GM18508 (cell line): ENCODE measurements at regions not wholly inside any gene's neighbourhood (a gene's known extent, or its start where the extent isn't known, plus 50 kb on each side); places are given as distances from the start of the nearest gene placed in this dataset.
"Not testable (repeated sequence)": the region's sequence is repeated elsewhere in the genome, so short reads cannot be mapped to it uniquely, and the experiment has no call there.

Experiments used
- ATAC-seq: cut with Tn5 transposase; IDR thresholded peaks from one replicate; pipeline ENCODE4 v1.9.1; 2021; ENCODE audit warnings: moderate number of reproducible peaks; ENCODE audit not compliant: insufficient read depth, unreplicated experiment

- no peak for ATAC-seq
Observed at GRCh38 chr16:75971334-75971733, 245.0 kb upstream of the CPHXL start.

DNA sequence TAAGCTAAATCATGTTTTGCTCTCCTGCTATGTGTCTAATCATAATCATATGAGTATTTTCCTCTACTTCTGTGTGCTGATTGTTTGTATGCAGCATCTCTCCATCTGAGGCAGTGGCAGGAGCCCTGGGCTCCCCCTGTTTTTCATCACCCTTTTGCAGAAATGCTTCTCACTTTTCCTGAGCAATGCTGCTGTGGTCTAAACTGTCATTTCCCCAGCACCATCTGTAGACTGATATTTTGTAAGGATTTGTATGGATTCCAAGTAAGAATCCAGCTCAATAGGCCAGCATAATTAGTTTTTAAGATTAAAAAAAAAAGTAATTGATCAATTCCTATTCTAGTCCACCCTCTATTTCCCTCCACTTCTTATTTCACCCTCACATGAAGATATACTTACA, 257.0 kb upstream of the CPHXL start:
- no peak for ATAC-seq

GRCh38 chr16:75983741-75984381, 257.6 kb upstream of the CPHXL start:
- no peak for ATAC-seq

- no peak for ATAC-seq
Observed at GRCh38 chr16:75987323-75987722, 261.0 kb upstream of the CPHXL start.

- no peak for ATAC-seq
Observed at GRCh38 chr16:75996491-75996890, 270.2 kb upstream of the CPHXL start.

DNA sequence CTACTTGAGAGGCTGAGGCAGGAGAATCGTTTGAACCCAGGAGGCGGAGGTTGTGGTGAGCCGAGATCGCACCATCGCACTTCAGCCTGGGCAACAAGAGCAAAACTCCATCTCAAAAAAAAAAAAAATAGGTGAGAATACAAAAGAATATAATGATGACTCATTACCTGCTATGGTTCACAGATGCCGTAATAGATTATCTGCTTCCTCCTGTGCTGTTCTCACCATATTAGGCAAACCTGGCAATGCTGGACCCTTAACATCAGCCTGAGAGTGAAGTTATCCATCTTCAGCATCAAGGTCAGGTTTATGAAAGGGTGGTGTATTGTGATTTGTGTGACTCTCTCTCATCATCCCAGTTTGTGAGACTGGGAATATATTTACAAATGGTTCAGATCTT, 271.3 kb upstream of the CPHXL start:
- no peak for ATAC-seq

DNA sequence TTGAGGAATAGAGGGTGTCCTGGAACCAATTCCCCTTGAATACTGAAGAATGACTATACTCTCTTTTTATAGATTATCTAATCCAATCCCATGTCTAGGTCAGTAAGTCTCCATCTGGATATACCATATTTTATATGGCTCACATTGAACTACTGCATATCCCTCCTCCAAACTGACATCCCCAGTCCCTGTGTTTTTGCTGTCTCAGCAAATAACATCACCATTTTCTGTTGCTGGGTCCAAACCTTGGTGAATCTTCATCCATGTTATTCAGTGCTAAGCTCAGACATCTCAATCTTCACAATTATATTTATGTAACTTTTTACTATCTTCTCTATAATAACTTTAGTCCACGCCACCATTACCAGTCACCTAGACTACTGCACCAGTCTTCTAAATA, 269.6 kb upstream of the CNTNAP4 start:
- no peak for ATAC-seq

GRCh38 chr16:76023835-76024234, 253.4 kb upstream of the CNTNAP4 start:
- ATAC-seq = no peak

GRCh38 chr16:76035689-76036088, 241.5 kb upstream of the CNTNAP4 start:
- no peak for ATAC-seq

GRCh38 chr16:76038097-76038496, 239.1 kb upstream of the CNTNAP4 start:
- no peak for ATAC-seq

DNA sequence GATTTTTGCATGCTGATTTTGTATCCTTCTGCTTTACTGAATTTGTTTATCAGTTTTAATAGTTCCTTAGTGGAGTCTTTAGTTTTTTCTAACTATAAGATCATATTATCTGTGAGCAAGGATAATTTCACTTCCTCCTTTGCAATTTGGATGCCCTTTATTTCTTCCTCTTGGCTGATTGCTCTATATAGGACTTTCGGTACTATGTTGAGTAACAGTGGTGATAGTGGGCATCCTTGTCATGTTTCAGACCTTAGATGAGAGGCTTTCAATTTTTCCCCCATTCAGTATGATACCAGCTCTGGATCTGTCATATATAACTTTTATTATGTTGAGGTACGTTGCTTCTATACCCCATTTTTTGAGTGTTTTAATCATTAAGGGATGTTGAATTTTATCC, 224.5 kb upstream of the CNTNAP4 start:
- no peak for ATAC-seq

DNA sequence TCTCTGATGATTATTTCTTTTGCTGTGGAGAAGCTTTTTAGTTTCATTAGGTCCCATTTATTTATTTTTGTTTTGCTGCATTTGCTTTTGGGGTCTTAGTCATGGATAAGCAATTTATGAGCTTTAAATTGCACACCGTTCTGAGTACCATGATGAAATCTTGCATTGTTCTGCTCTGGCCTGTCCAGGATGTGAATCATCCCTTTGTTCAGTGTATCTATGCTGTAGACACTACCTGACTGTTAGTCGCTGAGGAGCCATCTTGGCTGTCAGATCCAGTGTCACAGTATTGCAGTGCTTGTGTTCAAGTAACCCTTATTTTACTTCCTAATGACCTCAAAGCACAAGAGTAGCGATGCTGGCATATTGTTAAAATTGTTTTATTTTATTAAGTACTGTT, 218.0 kb upstream of the CNTNAP4 start:
- ATAC-seq = no peak

DNA sequence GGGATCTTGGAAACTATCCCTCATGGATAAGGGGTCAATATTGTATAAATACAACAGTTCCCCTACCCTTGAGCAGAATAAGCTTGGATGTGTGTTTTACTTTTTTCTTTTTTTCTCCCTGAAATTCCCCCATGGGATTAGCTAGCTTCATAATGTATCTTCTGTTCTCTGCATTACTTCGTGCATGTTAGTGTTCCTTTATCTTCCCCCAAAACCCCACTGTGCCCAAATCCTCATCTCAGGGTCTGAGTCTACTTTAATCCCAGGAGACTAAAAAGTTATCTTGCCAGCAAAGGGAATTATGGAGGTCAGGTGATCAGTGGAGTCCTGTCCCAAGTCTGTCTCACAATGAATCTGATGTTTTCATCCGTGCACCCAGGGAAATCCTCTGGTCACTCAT, 217.5 kb upstream of the CNTNAP4 start:
- no peak for ATAC-seq

- ATAC-seq = no peak
Observed at GRCh38 chr16:76071690-76072089, 205.5 kb upstream of the CNTNAP4 start.

- no peak for ATAC-seq
Observed at GRCh38 chr16:76081967-76082366, 195.2 kb upstream of the CNTNAP4 start.

- no peak for ATAC-seq
Observed at GRCh38 chr16:76106647-76107046, 170.6 kb upstream of the CNTNAP4 start.

DNA sequence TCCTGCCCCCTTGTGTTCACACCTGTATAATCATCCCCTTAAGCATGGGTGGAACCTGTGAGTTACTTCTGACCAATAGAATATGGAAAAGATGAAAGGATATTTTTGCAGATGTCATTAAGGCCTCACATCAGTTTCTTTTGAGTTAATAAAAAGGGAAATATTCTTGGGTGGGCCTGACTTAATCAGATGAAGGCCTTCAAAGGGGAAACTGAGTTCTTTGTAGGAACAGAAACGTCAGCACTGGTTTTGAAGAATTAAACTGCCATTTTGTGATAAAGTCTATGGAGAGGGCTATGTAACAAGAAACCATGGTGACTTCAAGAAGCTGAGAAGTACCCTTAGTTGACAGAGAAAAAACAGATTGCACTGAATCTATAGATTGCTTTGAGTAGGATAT, 168.7 kb upstream of the CNTNAP4 start:
- ATAC-seq = no peak

DNA sequence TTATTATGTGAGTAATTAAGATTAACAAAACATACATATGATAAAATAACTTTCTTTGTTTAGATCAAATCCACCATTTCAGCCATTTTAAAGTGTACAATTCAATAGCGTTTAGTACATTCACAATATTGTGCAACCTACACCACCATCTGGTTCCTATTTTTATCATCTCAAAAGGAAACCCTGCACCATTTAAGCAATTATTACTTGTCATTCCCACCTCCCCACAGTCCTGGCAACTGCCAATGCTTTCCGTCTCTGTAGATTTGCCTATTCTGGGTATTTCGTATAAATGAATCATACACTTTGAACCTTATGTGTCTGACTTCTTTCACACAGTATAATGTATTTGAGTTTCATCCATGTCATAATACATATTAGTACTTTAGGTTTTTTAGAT, 162.5 kb upstream of the CNTNAP4 start:
- no peak for ATAC-seq

GRCh38 chr16:76118344-76118743, 158.9 kb upstream of the CNTNAP4 start:
- ATAC-seq = no peak

DNA sequence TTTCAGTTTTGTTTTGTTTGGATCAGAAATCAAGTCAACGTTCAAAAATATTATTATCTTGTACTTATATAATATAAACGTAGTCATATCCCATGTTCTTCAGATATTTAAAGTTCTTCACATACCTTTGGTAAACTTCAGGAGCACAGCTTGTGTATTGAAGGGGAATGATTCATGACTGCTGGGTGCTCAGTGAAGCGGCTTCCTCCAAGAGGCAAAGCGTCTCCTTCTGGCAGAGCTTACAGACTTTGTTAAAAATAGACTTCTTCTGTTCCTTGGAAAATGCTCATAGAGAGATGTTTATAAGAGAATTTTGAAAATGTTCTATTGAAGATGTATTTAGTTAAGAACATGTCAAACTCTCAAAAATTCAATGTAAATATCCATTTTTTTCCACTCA, 155.6 kb upstream of the CNTNAP4 start:
- no peak for ATAC-seq

DNA sequence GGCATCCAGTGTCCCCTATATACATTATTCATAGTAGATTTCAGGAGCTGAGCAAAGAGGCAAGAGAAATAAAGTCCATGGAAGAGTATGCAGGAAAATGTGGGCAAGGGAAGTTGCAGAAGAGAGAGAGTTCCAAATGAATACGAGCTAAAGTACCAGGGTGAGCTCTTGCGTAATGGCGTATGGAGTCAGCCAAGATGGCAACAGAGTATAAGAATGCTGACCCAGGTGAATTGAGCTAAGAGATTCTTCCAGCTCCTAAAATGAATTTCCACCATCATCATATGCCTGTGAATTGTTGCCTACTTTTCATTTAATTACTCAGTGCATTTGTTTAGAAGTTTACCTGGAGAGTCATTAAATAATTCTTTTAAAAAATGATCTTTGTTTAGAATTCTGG, 153.2 kb upstream of the CNTNAP4 start:
- ATAC-seq = no peak

GRCh38 chr16:76125871-76126270, 151.3 kb upstream of the CNTNAP4 start:
- ATAC-seq = no peak

DNA sequence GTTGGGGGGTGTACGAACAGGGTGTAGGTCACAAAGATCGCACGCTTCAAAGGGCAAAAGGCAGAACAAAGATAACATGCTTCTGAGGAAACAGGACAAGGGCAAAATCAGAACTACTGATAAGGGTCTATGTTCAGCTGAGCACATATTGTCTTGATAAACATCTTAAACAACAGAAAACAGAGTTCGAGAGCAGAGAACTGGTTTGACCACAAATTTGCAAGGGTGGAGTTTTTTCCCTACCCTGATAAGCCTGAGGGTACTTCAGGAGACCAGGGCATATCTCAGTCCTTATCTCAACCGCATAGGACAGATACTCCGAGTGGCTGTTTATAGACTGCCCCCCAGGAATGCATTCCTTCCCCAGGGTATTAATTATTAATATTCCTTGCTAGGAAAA, 139.1 kb upstream of the CNTNAP4 start:
- not testable (repeated sequence) for ATAC-seq
